H4 (cell line): ENCODE measurements at regions not wholly inside any gene's neighbourhood (a gene's known extent, or its start where the extent isn't known, plus 50 kb on each side); places are given as distances from the start of the nearest gene placed in this dataset.
A peak's percentile ranks its signal among the peaks of the same experiment; 100 is the strongest.

ENCODE experiments used
- DNase-seq: peaks from one replicate; pipeline ENCODE4 v3.0.0-alpha.2; 2015; ENCODE audit warnings: low spot score

DNA sequence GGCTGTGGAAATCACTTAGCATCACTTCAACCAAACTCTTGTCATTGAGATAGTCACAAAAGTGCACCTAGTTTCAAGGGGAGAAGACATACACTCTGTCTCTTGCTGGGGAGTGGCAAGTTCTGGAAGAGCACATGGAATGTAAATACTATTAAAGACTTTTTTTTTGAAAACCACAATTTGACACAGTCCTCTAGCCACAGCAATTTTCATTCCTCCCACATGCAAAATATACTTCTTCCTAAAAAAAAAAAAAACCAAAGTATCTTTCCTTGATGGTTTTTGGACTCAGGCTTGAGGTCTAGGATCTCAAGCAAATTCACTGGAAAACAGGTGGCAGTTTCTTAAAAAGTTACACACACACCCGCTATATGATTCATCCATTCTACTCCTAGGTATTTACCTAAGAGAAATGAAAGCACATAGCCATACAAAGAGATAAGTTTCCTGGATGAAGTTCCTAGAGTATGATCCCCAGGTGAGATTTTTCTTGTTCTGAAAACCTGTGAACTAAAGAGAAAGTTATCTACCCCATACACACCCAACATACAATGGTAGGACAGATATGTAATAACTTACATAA is 295.8 kb downstream of the SP3 start:
- DNase-seq = no peak

DNA sequence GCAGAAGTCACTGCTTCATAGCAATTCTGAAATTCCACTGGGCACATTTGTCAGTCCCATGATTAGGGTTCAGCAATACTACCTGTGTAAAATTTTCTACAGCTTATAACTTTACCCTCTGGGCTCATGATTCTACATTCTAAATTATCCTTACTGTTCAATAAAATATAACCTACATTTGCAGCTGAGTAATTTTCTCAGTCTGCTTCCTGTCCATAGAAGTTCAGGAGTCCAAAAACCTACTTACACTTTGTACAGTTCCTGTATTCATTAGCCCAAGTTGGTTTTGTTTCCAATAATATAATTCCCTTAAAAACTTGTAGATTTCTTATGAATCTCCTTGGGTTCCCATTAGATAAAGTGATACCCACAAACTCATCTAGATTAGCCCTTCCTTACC is 295.3 kb downstream of the SP3 start:
- DNase-seq = no peak

DNA sequence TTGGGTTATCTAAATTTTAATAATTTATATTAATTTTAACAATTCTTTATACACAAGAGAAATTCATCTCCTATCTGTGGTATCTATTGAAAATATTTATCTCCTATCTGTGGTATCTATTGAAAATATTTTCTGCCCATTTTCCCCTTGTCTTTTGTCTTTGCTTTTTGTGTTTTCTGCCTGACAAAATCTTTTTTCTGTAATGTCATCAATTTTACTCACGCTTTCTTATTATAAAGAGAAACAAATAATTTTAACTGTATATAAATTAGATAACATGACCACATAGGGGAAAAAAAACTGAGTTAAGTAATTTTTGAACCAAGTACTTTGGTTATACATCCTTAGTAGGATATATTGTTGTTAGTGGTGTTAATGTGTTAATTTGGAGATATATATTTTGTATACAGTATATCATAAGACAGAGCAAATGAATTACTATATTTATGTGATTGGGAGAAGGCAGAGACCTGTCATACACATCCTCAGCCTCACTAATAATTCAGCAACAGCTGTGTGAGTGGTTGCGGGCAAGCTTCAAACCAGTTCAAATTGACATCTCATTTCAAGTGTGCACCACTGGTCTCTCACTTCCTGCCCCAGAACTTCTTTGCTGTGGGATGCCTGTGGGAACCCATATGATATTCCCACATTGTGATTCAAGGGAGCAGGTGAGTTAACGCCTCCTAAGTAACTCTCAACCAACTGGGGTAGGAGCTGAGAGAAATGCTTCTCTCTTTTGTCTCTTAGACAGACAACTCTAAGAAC is 292.4 kb downstream of the SP3 start:
- no peak for DNase-seq

DNA sequence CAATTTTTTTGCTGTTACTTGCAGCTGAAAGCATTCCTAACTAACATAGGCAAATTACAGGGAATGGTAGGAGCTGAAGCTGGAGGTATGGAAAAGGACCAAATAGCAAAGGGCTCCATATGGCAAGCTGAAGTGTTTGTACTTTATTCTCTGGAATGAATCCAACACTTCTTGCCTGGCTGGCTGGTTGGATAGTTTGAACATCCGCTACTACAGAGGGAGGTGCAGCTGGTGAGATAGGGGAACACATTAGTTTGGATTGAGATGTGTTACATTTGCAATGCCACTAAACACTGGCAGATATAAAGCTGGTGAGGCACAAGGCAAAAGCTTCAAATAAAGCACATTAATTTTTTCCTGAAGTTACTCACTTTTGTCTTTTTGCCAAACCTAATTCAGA is 291.5 kb downstream of the SP3 start:
- DNase-seq = no peak

DNA sequence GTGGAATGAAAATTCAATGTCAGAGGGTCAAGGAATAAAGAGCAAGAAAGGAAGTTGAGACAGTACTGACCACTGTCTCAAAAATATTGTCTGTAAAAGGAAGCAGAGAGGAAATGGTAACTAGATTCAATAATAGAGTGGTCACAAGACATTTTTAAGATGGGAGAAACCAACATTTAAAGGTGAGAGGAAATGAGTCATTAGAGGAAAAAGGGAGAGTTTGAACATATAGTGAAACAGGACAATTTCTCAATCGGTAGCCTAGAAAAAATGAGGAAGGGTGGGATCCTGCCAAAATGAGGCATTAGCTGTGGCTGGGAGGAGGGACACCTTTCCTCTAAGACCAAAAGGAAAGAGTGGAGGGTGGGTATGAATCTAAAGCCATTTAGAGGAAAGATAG is 288.5 kb downstream of the SP3 start:
- no peak for DNase-seq

DNA sequence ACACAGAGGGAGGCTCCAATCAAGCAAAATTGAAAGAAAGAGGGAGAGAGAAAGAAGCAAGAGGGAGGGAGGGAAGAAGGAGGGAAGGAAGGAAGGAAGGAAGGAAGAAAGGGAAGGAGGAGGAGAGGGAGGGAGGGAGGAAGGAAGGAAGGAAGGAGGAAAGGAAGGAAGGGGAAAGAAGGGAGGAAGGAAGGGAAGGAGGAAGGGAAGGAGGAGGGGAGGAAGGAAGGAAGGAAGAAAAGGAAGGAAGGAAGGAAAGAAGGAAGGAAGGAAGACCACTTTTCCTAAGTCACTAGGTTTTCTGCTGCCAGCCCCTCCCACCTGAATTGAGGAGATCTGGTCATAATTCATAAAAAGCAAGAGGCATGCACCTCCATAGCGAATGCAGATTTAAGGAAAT is 287.0 kb downstream of the SP3 start:
- DNase-seq = no peak

DNA sequence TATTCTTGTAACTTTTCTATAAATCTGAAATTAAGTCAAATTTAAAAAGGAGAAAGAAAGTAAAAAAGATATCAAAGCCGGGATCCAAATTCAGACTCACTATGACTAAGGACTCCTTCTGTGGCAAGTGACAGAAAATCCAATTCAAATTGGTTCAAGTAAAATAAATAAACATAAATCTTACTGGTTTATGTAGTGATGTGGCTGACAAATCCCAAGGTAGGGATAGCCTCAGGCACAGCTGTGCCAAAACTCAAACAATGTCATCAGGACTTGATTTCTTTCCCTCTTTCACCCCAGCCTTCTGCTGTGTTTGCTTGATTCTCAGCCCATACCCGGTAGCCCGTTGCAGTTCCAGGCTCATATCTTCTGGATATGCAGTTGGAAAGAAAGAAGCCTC is 284.6 kb downstream of the SP3 start:
- peak; percentile 50 for DNase-seq

DNA sequence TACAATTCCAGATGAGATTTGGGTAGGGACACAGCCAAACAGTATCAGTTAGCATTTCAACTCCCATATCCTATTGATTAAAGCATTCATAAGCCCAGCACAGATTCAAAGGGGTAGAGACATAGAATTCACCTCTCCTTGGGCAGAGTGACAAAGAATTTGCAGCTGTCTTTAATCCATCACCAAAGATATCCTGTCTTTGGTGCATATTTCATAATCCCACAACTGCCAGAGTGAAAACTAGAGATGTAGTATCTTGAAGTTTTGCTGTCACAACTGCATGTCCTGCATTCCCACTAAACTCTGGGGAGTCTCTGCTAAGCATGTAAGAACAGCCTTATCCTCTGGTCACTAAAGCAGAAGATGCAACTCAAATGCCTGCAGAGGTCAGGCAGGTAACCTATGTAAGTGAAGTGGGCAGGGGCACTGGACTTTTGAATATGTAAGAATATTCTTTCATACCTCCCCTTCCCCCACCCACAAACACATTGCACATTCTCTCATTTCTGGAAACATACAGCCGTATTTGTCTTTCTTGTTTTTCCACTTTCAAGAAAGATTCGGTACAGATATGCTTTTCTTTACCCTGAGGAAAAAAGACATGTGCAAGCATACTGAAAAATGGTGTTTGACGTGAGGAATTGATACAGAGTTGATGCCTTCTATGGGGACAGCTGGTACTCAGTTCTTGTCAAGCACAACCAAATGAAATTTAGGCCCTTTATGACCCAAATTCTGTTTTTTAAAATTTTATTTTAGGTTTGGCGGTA is 283.1 kb downstream of the SP3 start:
- no peak for DNase-seq

DNA sequence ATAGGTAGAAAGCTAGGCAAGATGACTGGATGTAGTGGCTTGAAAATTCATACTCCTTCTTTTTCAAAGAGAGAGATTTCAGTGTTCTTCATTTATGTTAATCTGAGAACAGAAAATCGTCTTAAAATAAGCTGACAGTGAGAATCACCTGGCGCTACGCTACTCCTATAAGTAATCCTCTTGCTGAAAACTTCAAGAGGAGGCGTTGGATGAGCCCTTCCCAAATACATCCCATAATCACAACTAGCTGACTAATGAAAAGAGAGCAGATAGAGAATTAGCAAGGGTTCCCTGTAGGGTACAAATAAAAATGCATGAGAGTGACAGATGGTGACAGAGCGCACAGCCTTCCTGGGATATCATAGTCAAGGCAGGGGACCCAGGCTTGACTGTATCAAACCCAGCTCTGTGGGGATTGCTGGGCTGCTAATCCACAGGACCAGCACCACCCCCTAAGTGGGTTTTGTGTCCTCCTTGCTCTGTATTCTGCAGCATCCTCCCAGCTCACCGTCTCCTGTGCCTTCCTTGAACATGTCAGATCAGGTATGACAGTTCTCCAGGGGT is 280.2 kb downstream of the SP3 start:
- DNase-seq = no peak

DNA sequence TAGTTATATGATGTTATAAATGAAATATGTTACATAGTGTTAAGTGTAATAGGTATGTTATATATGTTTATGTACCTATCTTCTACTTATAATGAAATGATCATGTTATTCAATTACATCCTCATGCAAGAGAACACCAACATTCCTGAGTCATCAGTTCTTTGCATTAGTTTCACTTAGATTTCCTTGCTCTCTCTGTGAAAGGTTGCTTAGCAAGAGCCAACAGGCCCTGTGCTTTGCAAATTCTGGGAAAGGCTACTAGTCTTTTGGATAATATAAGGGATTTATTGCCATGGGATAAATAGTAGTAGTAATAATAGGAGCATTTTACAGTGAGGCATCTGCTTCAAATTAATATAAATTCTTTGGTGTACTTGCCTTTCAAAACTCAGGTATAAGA is 274.8 kb downstream of the SP3 start:
- no peak for DNase-seq

DNA sequence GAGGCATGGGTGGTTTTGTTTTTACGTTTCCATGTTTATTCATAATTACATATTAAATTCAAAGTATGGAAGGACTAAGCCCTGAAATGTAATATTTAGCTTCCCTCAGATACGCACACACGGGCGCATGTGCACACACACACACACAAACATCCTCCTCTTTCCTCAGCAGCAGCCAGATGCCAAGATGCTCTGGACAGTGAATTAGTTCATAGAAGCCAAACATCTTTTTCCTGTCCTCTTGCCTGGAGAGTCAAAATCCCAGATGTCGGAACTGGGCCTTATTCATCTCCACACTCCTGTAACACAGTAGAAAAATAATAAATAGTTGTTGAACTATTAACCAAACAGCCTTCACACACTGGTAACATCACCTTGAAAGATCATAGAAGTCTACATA is 273.1 kb downstream of the SP3 start:
- DNase-seq = no peak

DNA sequence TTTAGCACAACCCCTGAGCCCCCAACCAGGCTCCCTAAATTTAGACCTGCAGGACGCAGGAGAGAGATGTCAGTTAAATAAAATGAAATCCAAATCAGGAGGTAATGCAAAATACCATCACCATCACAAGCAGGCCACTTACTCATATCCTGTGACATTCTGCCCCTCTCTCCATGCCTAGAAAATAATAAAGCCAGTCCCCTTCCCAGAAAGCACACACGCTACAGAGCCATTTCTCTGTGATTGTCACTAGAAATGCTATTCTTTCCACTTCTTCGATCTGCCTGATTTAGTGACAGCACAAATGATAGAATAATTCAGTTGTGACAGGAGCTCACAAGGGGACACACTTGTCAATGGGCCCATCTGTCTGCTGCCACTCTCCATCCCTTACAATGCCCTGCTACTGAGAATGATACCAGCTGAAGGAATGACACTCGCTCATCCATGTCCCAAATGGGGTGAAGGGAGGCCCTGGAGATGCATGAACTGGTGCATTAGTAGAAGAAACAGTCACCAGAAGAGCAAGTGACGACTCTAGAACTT is 272.1 kb downstream of the SP3 start:
- DNase-seq = no peak

DNA sequence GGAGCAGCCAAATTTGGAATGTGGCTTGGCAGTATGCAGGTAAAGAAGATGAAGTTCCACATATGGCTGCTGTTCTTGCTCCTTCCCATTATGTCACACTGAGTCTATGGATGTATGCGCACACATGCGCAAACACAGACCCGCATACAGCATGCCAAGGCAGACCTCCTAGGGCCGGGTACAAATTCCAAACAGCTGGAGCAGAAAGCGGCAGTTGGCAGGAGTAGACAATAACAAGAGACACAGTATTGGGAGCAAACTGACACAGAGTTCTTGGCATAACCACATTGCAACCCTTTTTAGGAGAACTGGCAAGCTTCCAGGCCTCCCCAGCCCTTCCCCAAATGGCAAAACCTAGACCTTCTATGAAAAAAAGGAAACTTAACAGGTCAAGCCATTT is 268.9 kb downstream of the SP3 start:
- DNase-seq = no peak

DNA sequence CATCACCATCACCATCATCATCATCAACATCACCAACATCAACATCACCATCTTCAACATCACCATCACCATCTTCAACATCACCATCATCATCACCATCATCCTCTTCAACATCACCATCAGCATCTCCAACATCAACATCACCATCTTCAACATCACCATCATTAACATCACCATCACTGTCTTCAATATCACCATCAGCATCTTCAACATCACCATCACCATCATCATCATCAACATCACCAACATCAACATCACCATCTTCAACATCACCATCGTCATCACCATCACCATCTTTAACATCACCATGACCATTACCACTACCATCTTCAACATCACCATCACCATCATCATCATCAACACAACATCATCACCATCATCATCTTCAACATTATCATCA is 267.2 kb downstream of the SP3 start:
- no peak for DNase-seq

DNA sequence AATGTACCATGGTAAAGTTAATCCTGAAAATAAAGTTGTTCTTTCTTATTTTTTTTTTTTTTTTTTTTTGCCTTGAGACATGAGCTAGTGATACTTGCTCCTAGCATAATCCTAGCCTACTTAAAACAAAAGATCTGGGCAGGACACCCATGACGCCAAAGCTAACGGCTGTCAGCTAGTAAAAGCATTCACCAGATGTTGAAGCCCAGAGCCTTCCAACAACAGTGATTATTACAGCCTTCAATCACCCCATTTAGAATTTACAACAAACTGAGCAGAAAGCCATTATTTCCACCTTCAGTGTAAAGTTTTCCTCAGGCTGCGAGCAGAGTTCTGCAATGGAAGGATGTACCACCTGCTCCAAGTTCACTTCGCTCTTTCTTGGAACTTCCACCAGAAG is 259.5 kb downstream of the SP3 start:
- DNase-seq = no peak

DNA sequence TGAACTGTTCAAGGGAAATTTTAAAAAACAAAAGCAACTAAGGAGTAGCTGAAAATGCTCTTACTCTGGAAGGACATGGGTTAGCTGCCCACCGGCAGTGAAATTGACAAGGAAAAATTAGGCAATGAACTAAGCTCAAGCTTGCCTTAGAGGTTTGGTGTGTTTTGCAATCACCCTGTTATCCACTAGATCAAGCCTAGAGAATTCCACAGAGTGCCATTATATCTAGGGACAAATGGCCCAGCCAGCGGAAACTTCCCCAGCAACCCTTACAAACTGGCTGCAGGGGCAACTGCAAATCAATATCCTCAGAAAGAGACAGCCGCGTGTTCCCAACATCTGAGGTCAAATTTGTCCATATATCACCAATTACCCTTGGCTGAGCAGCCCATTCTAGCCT is 258.2 kb downstream of the SP3 start:
- no peak for DNase-seq

DNA sequence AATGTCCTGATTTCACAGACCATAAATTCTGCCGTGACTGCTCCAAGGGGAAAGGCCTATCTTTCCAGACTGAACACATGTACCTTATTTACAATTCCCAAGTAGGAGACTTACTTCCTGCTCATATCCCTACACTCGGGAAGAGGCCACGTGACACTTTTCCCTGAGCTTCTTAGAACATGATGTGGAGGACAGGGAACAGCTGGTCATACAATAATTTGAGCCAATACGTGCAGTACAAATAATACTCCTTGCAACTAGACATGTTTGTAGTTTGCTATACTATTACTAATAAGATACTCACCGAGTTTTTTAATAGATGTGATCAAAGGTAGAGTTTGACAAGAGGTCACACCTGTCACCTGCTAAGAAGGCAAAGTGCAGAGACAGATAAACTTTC is 256.4 kb downstream of the SP3 start:
- DNase-seq = no peak

DNA sequence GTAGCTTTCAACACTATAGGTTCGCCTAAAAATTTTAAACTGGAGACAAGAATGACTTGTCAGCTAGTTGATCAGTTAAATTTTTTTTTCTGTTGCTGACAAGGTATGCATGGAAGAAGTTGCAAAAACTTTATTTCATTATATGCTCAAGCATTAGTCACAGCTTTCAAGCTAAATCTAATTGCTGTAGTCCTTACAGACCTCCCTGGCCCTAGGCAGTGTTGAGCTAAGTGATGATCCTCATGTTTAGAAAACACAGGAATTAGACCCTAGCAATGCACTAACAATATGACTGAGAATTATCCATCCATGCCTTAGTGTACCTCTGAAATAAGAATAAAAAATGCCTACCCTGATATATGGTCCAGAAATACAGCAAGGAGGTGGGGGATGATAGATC is 253.4 kb downstream of the SP3 start:
- DNase-seq = no peak

DNA sequence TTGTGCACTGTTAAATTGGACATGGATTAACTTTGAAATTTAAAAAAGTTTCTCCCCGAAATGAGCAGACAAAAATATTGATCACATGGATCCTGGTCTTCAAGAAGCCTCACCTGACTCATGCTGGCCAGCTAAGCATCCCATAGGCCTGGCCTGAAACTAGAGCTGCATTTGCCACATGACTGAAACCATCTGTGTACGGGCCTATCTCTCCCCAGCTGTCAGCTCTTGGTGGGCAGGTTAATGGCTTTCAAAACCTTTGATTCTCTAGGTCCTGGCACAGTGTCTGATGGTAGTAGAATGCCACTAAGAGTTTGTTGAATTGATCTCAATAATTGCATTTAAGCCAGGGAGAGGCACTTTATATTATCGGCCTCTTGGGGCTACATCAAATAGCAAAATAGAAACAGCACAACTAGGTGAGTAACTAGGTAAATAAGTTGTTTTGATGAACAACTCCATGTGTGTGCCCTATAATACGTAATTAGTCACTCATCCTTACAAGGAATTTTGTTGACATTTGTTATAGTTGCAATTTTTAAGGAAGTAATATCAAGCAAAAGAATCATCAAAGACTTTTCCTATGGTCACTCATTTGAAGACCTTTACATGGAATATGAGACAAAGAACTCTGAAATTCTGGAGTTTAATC is 251.1 kb downstream of the SP3 start:
- no peak for DNase-seq

DNA sequence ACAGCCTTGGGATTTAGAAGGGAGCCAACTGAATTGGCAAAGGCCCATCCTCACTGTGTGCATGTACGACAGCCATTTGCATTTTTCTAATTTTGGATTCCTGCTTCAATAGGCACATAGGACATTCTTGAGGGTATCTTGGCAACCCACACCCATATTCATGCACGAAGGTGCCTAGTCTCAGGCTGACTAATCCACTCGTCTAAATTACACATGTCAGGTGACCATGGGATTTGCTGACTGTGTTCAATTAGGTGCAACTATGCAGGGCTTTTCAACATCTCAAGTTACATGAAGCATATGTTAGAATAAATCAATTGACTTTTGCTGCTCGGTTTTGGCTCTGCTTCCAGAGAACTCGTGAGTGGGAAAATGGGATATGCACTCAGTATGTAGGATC is 249.7 kb downstream of the SP3 start:
- no peak for DNase-seq

DNA sequence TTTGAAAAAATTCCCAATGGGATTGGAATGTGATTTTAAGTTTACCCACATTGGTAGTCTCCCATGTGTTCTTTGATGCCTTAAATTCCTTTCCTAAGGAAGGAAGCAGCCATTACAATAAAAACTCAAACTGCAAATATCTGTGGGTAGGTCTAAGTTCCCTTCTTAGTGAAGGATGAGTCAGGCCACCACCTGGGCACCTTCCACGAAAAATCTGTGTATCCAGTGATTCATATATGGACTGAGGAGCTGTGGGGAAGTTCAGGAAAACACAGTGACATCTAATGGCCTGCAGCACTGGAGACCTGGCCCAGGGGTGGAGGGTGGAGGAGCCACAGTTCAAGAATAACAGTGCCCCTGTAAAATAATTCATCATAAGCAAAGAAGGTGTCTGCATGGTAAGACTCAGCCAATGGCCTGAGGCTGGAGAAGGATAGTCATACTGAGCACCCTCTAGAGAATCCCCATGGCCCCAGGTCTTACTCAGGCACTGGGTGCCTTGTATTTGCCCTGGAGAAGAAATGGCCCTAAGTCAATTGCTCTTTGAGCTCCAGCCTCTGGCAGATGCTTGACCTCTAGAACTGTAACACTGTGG is 248.6 kb downstream of the SP3 start:
- no peak for DNase-seq

DNA sequence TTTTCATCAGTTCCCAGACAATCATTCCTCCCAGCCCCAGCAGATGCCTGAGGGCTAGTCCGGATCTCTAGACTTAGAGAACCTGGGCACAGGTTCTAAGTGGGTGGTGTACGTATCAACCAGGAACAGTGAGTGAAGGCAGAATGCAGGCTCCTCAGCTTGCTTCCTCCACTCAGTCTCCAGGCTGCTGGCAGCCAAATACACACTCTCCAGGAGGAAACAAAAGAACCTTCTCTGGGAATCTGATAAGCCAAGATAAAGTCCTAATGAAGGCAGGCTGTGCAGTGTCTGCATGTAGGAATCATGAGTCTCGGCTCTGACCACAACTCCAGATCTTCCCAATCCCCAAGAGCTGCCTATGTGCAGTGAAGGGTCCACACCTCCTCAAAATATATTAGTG is 245.7 kb downstream of the SP3 start:
- no peak for DNase-seq
